Bronchial epithelial cell (primary cell): ENCODE measurements at regions not wholly inside any gene's neighbourhood (a gene's known extent, or its start where the extent isn't known, plus 50 kb on each side); places are given as distances from the start of the nearest gene placed in this dataset.

Experiments
- DNase-seq: peaks from one replicate; pipeline ENCODE4 v3.0.0-alpha.2; 2010; ENCODE audit warnings: low read depth
- FAIRE-seq: peaks from 2 replicates; lab custom pipeline; 2011; peaks lifted over from hg19 to GRCh38; lab: Jason Lieb, UNC
- H3K27me3 ChIP-seq: 2 replicates; pipeline ENCODE4 v1.5.1; 2011; ENCODE audit warnings: low read length; ENCODE audit not compliant: control insufficient read depth, insufficient read depth
- H3K36me3 ChIP-seq: 2 replicates; pipeline ENCODE4 v1.5.1; 2011; ENCODE audit warnings: low read length; ENCODE audit not compliant: control insufficient read depth, insufficient read depth
- H3K4me3 ChIP-seq: 2 replicates; pipeline ENCODE4 v1.5.1; 2011; ENCODE audit warnings: mild to moderate bottlenecking, low read depth, low read length, control low read depth
- TF ChIP-seq, protein P1 (sequence below): IDR thresholded peaks from 2 replicates; pipeline ENCODE4 v1.5.1; 2011; ENCODE audit warnings: mild to moderate bottlenecking, moderate library complexity, low read length, control low read depth, inconsistent platforms; ENCODE audit not compliant: insufficient read depth, severe bottlenecking

DNA sequence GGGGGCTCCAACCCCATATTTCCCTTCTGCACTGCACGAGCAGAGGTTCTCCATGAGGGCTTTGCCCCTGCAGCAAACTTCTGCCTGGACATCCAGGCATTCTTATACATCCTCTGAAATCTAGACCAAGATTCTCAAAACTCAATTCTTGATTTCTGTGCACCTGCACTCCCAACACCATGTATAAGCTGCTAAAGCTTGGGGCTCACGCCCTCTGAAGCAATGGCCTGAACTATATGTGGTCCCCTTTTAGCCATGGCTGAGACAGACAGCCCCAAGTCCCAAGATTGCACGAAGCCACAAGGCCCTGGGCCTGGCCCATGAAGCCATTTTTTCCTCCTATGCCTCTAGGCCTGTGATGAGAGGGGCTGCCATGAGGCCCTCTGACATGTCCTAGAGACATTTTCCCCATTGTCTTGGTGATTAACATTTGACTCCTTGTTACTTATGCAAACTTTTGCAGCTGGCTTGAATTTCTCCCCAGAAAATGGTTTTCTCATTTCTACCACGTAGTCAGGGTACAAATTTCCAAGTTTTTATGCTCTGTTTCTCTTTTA lies 468.0 kb upstream of the SLIT2 start:
- FAIRE-seq, result no peak
- TF ChIP-seq, protein P1, sequence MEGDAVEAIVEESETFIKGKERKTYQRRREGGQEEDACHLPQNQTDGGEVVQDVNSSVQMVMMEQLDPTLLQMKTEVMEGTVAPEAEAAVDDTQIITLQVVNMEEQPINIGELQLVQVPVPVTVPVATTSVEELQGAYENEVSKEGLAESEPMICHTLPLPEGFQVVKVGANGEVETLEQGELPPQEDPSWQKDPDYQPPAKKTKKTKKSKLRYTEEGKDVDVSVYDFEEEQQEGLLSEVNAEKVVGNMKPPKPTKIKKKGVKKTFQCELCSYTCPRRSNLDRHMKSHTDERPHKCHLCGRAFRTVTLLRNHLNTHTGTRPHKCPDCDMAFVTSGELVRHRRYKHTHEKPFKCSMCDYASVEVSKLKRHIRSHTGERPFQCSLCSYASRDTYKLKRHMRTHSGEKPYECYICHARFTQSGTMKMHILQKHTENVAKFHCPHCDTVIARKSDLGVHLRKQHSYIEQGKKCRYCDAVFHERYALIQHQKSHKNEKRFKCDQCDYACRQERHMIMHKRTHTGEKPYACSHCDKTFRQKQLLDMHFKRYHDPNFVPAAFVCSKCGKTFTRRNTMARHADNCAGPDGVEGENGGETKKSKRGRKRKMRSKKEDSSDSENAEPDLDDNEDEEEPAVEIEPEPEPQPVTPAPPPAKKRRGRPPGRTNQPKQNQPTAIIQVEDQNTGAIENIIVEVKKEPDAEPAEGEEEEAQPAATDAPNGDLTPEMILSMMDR, result no peak
- H3K36me3 ChIP-seq, result no peaks in the 10 kb centered on the region

GRCh38 chr4:19780871-19781270 lies 470.8 kb upstream of the SLIT2 start:
- FAIRE-seq, result no peak

More for the DNA sequence above, 468.0 kb upstream of the SLIT2 start:
- no peak overlapping the region for H3K4me3 ChIP-seq
- no peaks in the 10 kb centered on the region for H3K27me3 ChIP-seq
- DNase-seq, result no peak

DNA sequence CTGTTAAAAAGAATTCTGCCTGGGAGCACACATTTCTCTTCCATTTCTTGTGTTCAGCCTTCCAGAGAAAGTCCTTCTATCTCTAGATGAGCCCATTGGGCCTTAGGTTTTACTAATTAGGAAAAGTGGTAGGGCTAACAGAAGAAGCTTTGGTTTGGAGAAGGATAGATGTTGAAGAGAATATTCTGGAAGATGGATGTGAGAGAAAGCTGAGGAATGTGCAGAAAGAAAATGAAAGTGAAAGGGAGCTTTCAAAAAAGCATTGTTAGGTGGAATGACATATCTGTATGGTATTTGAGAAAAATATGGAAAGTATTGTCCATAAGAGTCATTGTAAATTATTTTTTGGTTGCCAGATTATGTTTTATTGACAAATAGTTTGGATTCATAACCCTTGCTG lies 474.8 kb upstream of the SLIT2 start:
- FAIRE-seq, result no peak

More at GRCh38 chr4:19780871-19781270, 470.8 kb upstream of the SLIT2 start:
- DNase-seq, result peak; percentile 7
- TF ChIP-seq, protein P1, result no peak
- Histone ChIP-seq H3K4me3 (no peak overlapping the region), H3K27me3 (no peaks in the 10 kb centered on the region), H3K36me3 (no peaks in the 10 kb centered on the region)

GRCh38 chr4:19776021-19776459 lies 475.7 kb upstream of the SLIT2 start:
- no peak overlapping the region for H3K4me3 ChIP-seq
- DNase-seq (peak; percentile 97), FAIRE-seq (peak; percentile 88)
- no peaks in the 10 kb centered on the region for H3K27me3 ChIP-seq
- TF ChIP-seq, protein P1, result no peak
- H3K36me3 ChIP-seq, result no peaks in the 10 kb centered on the region

More for the DNA sequence above, 474.8 kb upstream of the SLIT2 start:
- Histone ChIP-seq H3K27me3 (no peaks in the 10 kb centered on the region), H3K36me3 (no peaks in the 10 kb centered on the region), H3K4me3 (no peak overlapping the region)
- TF ChIP-seq, protein P1, result no peak
- DNase-seq, result no peak

DNA sequence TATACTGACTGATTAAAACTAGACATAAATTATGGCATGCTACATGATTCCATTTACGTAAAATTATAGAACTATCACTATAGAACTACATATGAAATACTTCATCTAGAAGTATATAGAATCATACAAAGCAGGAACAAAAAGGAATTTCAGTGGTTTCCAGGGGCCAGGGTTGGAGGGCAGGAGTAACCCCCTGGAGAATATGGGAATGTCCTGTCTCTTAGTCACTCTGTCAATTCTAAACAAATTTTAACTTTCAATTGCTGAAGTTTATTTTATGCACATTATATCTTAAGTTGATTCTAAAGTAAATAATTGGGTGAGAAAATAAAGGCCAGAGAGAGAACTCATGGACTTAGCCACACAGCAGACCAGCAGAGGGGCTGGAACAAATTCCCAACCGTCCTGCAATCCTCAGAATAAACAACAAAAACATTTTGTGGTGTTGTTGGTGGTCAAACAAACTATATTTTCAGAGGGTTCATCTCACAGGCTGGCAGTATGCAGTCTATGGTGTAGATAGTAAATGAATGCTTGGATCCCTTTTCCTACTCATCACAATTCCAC lies 476.9 kb upstream of the SLIT2 start:
- Histone ChIP-seq H3K36me3 (no peaks in the 10 kb centered on the region), H3K27me3 (no peaks in the 10 kb centered on the region), H3K4me3 (no peak overlapping the region)
- no peak for FAIRE-seq
- no peak for DNase-seq
- TF ChIP-seq, protein P1, result no peak
